Fibroblast of lung (primary cell): ENCODE measurements at regions not wholly inside any gene's neighbourhood (a gene's known extent, or its start where the extent isn't known, plus 50 kb on each side); places are given as distances from the start of the nearest gene placed in this dataset.
A peak's percentile ranks its signal among the peaks of the same experiment; 100 is the strongest.

Source experiments
- DNase-seq, 2 donors: peaks; one replicate each; pipeline versions ENCODE4 v3.0.0 to v3.0.0-alpha.2; 2010; ENCODE audit warnings: low read depth in 2 of 2
- H2AFZ ChIP-seq: 2 replicates; pipeline ENCODE4 v1.5.1; 2012; ENCODE audit warnings: low read length, control low read depth, inconsistent platforms
- H3K27ac ChIP-seq: 2 replicates; pipeline ENCODE4 v1.5.1; 2011; ENCODE audit warnings: low read length, control low read depth; ENCODE audit not compliant: insufficient read depth
- H3K27me3 ChIP-seq: 2 replicates; pipeline ENCODE4 v1.5.1; 2011; ENCODE audit warnings: mild to moderate bottlenecking, low read length; ENCODE audit not compliant: control insufficient read depth, insufficient read depth
- H3K36me3 ChIP-seq: 2 replicates; pipeline ENCODE4 v1.5.1; 2011; ENCODE audit warnings: low read length; ENCODE audit not compliant: control insufficient read depth, insufficient read depth
- H3K4me1 ChIP-seq: 2 replicates; pipeline ENCODE4 v1.5.1; 2011; ENCODE audit warnings: low read length; ENCODE audit not compliant: control insufficient read depth, insufficient read depth; ENCODE audit errors: extremely low read depth
- H3K4me2 ChIP-seq: 2 replicates; pipeline ENCODE4 v1.5.1; 2011; ENCODE audit warnings: low read length, control low read depth; ENCODE audit not compliant: insufficient read depth; ENCODE audit errors: extremely low read depth
- H3K4me3 ChIP-seq, 4 experiments: fragments of 200-600 bp in 1 of 4; sonication (generic) in 1 of 4; replicated peaks in 1 of 4; 2 replicates each; pipeline ENCODE4 v1.5.1; 2011 to 2016; ENCODE audit warnings: low read length in 4 of 4, low read depth in 3 of 4, mild to moderate bottlenecking in 3 of 4, control low read depth in 2 of 4, inconsistent platforms in 1 of 4, mixed read lengths in 1 of 4; ENCODE audit not compliant: insufficient read depth in 1 of 4; ENCODE audit errors: control extremely low read depth in 1 of 4
- H3K79me2 ChIP-seq: 2 replicates; pipeline ENCODE4 v1.5.1; 2012; ENCODE audit warnings: mild to moderate bottlenecking, low read length, inconsistent platforms; ENCODE audit not compliant: control insufficient read depth, insufficient read depth
- H3K9ac ChIP-seq: 2 replicates; pipeline ENCODE4 v1.5.1; 2011; ENCODE audit warnings: mild to moderate bottlenecking, low read length, control low read depth; ENCODE audit not compliant: insufficient read depth
- H3K9me3 ChIP-seq: 2 replicates; pipeline ENCODE4 v1.5.1; 2012; ENCODE audit warnings: low read depth, low read length; ENCODE audit not compliant: control insufficient read depth, insufficient read depth
- H4K20me1 ChIP-seq: 2 replicates; pipeline ENCODE4 v1.5.1; 2011; ENCODE audit warnings: low read length; ENCODE audit not compliant: control insufficient read depth, insufficient read depth; ENCODE audit errors: extremely low read depth
- CTCF ChIP-seq, 2 donors: IDR thresholded peaks in 1 of 2; conservative IDR thresholded peaks in 1 of 2; 1 replicate in 1 of 2; 2 replicates in 1 of 2; pipeline ENCODE4 v1.5.1; 2011 to 2012; ENCODE audit warnings: low read length in 2 of 2, control low read depth in 1 of 2, inconsistent platforms in 1 of 2, low read depth in 1 of 2, mild to moderate bottlenecking in 1 of 2
- EZH2 ChIP-seq: IDR thresholded peaks from 2 replicates; pipeline ENCODE4 v1.5.1; 2012; ENCODE audit warnings: low read length, control low read depth, mild to moderate bottlenecking; ENCODE audit errors: missing control alignments

DNA sequence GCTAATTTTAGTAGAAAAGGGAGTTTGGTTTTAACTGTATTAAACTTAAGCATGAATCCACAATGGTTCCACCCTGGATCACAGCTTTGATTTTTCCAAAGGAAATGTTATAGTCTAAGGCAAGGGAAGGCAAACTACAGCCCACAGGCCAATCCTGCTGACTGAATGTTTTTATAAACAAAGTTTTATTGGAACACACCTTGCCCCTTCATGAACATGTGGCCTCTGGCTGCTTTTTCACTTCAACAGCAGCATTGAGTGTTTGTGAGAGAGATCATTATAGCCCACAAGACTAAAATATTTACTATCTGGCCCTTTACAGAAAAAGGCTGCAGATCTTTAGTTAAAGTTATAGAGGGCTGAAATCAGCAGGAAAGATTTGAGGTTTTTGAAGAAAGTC is 198.7 kb downstream of the IRS2 start:
- H2AFZ ChIP-seq, result no peak overlapping the region
- no peaks in the 10 kb centered on the region for H3K79me2 ChIP-seq
- no peak overlapping the region for H3K27ac ChIP-seq
- no peak overlapping the region for H3K4me3 ChIP-seq
- H4K20me1 ChIP-seq, result no peaks in the 10 kb centered on the region
- DNase-seq, result no peak
- no peak overlapping the region for H3K4me2 ChIP-seq
- no peak overlapping the region for H3K9ac ChIP-seq
- no peaks in the 10 kb centered on the region for H3K4me1 ChIP-seq
- H3K27me3 ChIP-seq, result no peaks in the 10 kb centered on the region
- no peaks in the 10 kb centered on the region for H3K36me3 ChIP-seq
- TF ChIP-seq CTCF (conservative IDR thresholded peaks at IDR 0.05 in 1 of 2, IDR thresholded peaks at IDR 0.05 in 1 of 2; ENCODE audit: low read depth in 1 of 2, low read length in 2 of 2) (no peak), EZH2 (no peak)
- no peaks in the 10 kb centered on the region for H3K9me3 ChIP-seq

DNA sequence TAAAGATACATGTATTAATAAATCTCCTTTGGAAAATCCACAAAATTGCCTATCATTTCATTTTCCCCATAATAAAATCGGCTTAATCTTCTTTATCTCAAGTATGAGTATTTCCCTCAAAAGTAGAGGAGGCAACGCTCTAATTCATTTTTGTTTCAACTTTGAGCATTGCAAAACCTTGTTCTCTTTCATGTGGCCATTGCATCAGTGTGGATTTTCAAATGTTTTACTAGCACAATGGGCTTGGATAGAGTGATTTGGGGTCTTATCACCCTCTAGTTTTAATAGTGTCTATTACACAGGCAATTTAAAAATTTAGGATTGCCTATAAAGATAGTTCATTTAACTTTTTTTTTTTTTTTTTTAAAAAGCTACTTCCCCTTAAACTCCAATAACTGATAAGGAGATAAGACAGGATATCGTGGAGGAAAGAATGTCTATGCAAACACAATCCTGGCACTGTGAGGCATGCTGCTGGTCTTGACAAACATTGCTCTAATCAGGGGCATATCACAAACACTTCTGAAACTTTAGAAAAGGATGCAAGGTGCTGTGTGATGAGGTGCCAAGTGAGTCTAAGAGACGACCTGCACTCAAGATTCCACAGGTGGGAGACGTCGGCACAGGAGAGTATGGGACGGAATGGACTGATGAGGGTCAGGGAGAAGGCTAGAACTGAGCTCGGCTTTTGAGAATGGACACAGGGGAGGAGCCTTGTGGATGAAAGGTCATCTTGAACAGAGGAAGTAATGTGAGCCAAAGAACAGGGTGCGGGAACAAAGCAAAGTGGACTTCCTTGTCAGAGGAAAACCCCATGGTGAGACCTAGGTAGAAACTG is 199.7 kb downstream of the IRS2 start:
- no peaks in the 10 kb centered on the region for H3K27me3 ChIP-seq
- no peaks in the 10 kb centered on the region for H4K20me1 ChIP-seq
- no peak overlapping the region for H3K4me3 ChIP-seq
- H3K9ac ChIP-seq, result no peak overlapping the region
- DNase-seq, result no peak
- H3K79me2 ChIP-seq, result no peaks in the 10 kb centered on the region
- TF ChIP-seq EZH2 (no peak), CTCF (conservative IDR thresholded peaks at IDR 0.05 in 1 of 2, IDR thresholded peaks at IDR 0.05 in 1 of 2; ENCODE audit: low read depth in 1 of 2, low read length in 2 of 2) (no peak)
- H2AFZ ChIP-seq, result no peak overlapping the region
- H3K27ac ChIP-seq, result no peak overlapping the region
- H3K4me1 ChIP-seq, result no peaks in the 10 kb centered on the region
- H3K9me3 ChIP-seq, result no peaks in the 10 kb centered on the region
- H3K36me3 ChIP-seq, result no peaks in the 10 kb centered on the region
- no peak overlapping the region for H3K4me2 ChIP-seq

- TF ChIP-seq CTCF (conservative IDR thresholded peaks at IDR 0.05 in 1 of 2, IDR thresholded peaks at IDR 0.05 in 1 of 2; ENCODE audit: low read depth in 1 of 2, low read length in 2 of 2) (no peak), EZH2 (no peak)
- Histone ChIP-seq H3K9ac (no peak overlapping the region), H3K4me3 (no peak overlapping the region), H3K9me3 (no peaks in the 10 kb centered on the region), H4K20me1 (no peaks in the 10 kb centered on the region), H3K4me1 (no peaks in the 10 kb centered on the region), H3K36me3 (no peaks in the 10 kb centered on the region), H2AFZ (no peak overlapping the region), H3K27me3 (no peaks in the 10 kb centered on the region), H3K4me2 (no peak overlapping the region), H3K79me2 (no peaks in the 10 kb centered on the region), H3K27ac (no peak overlapping the region)
- DNase-seq, result peak in 1 of 2 donors; percentile 7
These were observed 201.5 kb downstream of the IRS2 start for GRCh38 chr13:109584844-109585361.
